ENCODE measurements at regions not wholly inside any gene's neighbourhood (a gene's known extent, or its start where the extent isn't known, plus 50 kb on each side); places are given as distances from the start of the nearest gene placed in this dataset.

GRCh38 chr1:198902655-198903054, 263.8 kb downstream of the PTPRC start:
- CTCF ChIA-PET, result interaction anchor here (0.6 to 1.3 kb wide), 2 partner anchors 13 to 33 kb away, joined by 3 to 5 read pairs; no protein-coding TSS in a partner anchor
- POLR2A ChIA-PET, result no interaction called here
- peaks cover 13% of the 10 kb centered on the region for H3K4me1 ChIP-seq (ENCODE audit: control insufficient read depth, insufficient read depth, low read length)
- TF ChIP-seq YY1 (tag by site-specific recombination; IDR thresholded peaks at IDR 0.05) (no peak), ZNF138 (tag by site-specific recombination; IDR thresholded peaks at IDR 0.05; ENCODE audit: borderline replicate concordance) (no peak), ZNF214 (tag by site-specific recombination; IDR thresholded peaks at IDR 0.05; ENCODE audit: borderline replicate concordance) (no peak), ZNF239 (tag by site-specific recombination; IDR thresholded peaks at IDR 0.05) (no peak), ZSCAN5A (tag by site-specific recombination; IDR thresholded peaks at IDR 0.05) (no peak), ZNF473 (tag by site-specific recombination; IDR thresholded peaks at IDR 0.05) (no peak), ZNF747 (tag by site-specific recombination; IDR thresholded peaks at IDR 0.05) (no peak), HOXA7 (CRISPR knock-in tag; IDR thresholded peaks at IDR 0.05; ENCODE audit: borderline replicate concordance) (no peak), REPIN1 (tag by site-specific recombination; IDR thresholded peaks at IDR 0.05; ENCODE audit: low read depth) (no peak), MZF1 (tag by site-specific recombination; IDR thresholded peaks at IDR 0.05; ENCODE audit: borderline replicate concordance) (no peak), ZNF140 (tag by site-specific recombination; IDR thresholded peaks at IDR 0.05) (no peak), ZBTB49 (tag by site-specific recombination; IDR thresholded peaks at IDR 0.05; ENCODE audit: low read depth) (no peak), ZNF157 (tag by site-specific recombination; IDR thresholded peaks at IDR 0.05) (no peak), ZNF202 (tag by site-specific recombination; IDR thresholded peaks at IDR 0.05; ENCODE audit: borderline replicate concordance) (no peak), REST (tag by site-specific recombination; IDR thresholded peaks at IDR 0.05) (no peak), PATZ1 (tag by site-specific recombination; IDR thresholded peaks at IDR 0.05) (no peak), ZNF610 (tag by site-specific recombination; IDR thresholded peaks at IDR 0.05; ENCODE audit: borderline replicate concordance) (no peak), ZNF629 (tag by site-specific recombination; IDR thresholded peaks at IDR 0.05) (no peak), SP7 (tag by site-specific recombination; IDR thresholded peaks at IDR 0.05) (no peak)
- no peak overlapping the region for H3K4me3 ChIP-seq (ENCODE audit: low read depth, low read length)
- H3K36me3 ChIP-seq (ENCODE audit: control insufficient read depth in 2 of 2, insufficient read depth in 1 of 2, low read length in 2 of 2), result peaks cover 15 to 19% of the 10 kb centered on the region in 2 experiments; a peak in 2 of 3 replicates
- H3K9me3 ChIP-seq (ENCODE audit: control insufficient read depth, insufficient read depth, low read depth, low read length), result no peaks in the 10 kb centered on the region
- H3K27ac ChIP-seq (ENCODE audit: extremely low read depth, low read depth, low read length), result no peak overlapping the region

Measured in HEK293 (cell line).